CD4-positive, alpha-beta T cell treated with Interleukin-1 beta for 1 hour (primary cell): ENCODE measurements at regions not wholly inside any gene's neighbourhood (a gene's known extent, or its start where the extent isn't known, plus 50 kb on each side); places are given as distances from the start of the nearest gene placed in this dataset.
"Not testable (repeated sequence)": the region's sequence is repeated elsewhere in the genome, so short reads cannot be mapped to it uniquely, and the experiment has no call there.

ENCODE experiments used
- DNase-seq, 2 donors: peaks; one replicate each; pipeline ENCODE4 v3.0.0-alpha.2; 2020 to 2022

GRCh38 chr14:55848964-55849363 is 269.0 kb downstream of the KTN1 start:
- no peak for DNase-seq

GRCh38 chr14:55849833-55850232 is 268.4 kb upstream of the PELI2 start:
- DNase-seq, result no peak

DNA sequence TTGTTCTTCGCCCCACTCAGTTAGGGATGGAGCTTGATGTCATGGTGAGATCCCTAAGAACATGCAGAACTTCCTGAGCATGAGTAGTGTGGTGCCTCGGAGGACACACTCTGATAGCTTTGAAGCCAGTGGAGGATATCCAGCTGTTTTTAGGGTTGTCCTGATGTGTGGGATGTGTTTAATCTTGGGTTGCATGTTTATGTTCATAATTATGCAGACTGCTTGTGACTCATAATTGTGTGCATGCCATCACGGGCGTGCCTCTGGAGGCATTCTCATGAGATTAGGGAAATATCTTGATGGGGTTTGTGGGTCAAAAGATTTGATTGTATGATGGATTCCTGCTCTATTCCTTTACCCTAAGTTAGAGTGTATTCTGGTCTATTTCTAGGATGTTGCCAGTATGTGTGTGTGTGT is 267.4 kb upstream of the PELI2 start:
- no peak for DNase-seq

GRCh38 chr14:55851301-55851700 is 266.9 kb upstream of the PELI2 start:
- DNase-seq, result no peak

- DNase-seq, result no peak
These were observed 266.2 kb upstream of the PELI2 start for GRCh38 chr14:55851961-55852360.

- no peak for DNase-seq
These were observed 262.5 kb upstream of the PELI2 start for GRCh38 chr14:55855751-55856150.

GRCh38 chr14:55858604-55859003 is 259.6 kb upstream of the PELI2 start:
- DNase-seq, result no peak

DNA sequence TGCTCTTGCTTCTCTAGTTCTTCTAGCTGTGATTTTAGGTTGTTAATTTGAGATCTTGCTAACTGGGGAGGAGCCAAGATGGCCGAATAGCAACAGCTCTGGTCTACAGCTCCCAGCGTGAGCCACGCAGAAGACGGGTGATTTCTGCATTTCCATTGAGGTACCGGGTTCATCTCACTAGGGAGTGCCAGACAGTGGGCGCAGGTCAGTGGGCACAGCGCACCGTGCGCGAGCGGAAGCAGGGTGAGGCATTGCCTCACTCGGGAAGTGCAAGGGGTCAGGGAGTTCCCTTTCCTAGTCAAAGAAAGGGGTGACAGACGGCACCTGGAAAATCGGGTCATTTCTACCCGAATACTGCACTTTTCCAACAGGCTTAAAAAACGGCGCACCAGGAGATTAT is 256.6 kb upstream of the PELI2 start:
- DNase-seq, result not testable (repeated sequence)

DNA sequence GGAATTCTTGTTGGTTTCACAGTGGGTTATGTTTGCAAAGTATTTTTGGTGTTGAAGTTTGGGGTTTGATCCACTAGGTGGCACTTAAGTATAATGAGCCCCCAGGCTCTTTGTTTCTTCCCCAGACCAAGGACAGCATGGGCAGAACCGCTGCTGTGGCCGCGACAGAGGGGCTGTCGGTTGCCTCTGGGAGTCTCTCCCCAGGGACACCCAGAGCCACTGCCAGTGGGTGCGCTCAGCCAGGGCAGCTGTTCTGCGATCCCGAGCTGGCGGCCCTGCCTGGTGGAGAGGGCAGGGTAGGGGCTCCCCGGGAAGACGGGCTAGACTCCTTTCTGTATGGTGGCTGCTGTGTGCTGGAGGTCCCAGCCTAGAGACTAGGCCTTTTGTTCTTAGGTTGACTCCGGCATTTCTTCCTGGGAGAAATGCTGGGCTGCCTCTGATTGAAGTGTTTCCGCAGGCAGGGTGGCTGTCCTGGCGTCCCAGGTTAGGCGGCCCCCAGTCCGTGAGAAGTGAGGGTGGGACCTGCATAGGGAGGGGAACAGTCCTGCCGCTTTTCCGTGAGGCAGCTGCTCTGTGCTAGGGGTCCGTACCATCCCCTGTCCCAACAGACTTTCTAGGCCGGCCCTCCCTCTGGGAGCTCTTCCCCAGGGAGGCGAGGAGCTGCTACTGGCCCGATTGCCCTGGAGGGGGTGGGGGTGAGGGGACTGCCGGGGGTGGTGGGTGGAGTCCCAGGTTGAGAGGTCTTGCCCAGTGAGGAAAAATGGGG is 253.1 kb upstream of the PELI2 start:
- DNase-seq, result no peak

GRCh38 chr14:55867311-55867710 is 250.9 kb upstream of the PELI2 start:
- DNase-seq, result no peak

DNA sequence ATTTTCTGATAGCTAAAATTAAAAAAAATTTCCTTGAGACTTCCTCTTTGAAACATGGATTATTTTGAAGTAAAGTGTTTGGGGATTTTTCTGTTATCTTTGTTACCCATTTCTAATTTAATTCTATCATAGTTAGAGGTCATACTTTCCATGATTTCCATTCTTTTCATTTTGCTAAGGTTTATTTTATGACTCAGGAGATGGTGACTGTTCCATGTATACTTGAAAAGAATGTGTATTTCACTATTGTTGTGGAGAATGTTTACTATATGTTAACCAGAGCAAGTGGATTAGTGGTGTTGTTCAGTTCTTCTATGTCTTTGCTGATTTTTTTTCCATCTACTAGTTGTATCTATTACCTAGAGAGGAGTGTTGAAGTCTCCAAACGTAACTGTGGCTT is 250.5 kb upstream of the PELI2 start:
- DNase-seq, result no peak

GRCh38 chr14:55869397-55870049 is 248.7 kb upstream of the PELI2 start:
- DNase-seq, result no peak

GRCh38 chr14:55873169-55873568 is 245.0 kb upstream of the PELI2 start:
- DNase-seq, result no peak

DNA sequence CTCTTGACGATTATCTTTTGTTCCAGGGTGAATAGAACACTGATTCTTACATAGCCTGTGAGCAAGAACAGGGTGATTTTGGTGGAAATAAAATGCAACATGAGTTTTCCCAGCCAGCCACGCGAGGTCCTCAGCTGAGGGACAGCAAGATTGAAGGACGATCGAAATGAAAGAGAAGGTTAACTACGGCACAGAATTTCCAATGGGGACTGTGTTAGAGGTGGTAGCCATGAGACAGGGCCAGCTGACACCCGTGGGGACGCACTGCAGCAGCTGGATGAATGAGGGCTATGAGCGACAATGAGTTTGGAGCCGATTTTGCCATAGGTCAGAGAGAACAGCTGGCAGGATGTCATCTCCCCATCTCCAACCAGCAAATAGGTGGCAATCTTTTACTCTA is 243.4 kb upstream of the PELI2 start:
- no peak for DNase-seq

GRCh38 chr14:55877942-55878341 is 240.3 kb upstream of the PELI2 start:
- no peak for DNase-seq

DNA sequence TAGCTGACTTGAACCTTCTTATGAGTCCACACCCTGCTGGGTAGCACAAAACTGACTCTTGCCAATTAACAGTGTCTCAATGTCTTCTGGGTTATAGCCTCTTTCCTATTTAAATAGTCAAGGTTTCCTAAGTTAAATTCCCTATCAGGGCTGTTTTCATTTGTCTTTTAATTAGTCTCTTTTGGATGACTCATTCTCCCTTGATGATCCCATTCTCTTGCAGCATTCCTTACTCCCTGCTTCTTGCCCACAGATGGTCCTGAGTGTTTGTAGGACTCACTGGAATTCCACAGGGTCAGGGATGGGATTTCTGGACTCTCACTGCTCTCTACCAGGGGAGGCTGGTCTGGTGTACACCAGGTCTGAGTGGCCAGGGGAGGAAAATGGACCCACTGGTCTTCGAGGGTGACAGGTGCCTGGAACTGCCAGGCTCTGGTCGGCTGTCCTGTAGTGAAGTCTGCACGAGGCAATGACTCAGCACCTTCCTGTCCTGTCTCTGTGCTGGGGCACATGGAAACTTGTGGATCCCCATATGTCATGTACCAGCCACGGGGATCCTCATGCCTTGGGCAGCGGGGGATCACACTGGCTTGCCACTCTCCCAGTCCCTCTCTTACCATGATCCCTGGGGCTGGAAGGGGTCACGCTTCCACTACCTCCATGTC is 236.5 kb upstream of the PELI2 start:
- DNase-seq, result no peak

- no peak for DNase-seq
These were observed 233.4 kb upstream of the PELI2 start for GRCh38 chr14:55884819-55885218.

DNA sequence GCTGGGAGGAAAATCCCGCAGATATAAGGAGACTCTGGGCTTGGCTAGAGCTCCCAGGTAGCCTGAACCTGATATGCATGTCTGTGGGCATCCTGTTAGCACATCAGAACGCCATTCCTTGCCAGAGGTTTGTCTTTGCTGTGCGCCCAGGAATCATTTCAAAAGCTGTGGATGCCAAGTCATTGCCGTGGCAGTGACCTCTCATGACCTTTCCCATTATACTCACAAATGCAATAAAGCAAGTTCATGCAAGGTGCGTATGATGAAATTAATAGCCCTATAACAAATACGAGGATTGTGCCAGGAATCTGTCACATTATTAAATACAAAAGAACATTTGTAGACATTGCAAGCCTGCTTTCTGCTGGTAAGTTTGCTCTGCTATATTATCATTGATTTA is 229.1 kb upstream of the PELI2 start:
- DNase-seq, result no peak

- no peak for DNase-seq
These were observed 226.5 kb upstream of the PELI2 start for GRCh38 chr14:55891692-55892091.

GRCh38 chr14:55892906-55893305 is 225.3 kb upstream of the PELI2 start:
- DNase-seq, result no peak

GRCh38 chr14:55893705-55894104 is 224.5 kb upstream of the PELI2 start:
- DNase-seq, result no peak

DNA sequence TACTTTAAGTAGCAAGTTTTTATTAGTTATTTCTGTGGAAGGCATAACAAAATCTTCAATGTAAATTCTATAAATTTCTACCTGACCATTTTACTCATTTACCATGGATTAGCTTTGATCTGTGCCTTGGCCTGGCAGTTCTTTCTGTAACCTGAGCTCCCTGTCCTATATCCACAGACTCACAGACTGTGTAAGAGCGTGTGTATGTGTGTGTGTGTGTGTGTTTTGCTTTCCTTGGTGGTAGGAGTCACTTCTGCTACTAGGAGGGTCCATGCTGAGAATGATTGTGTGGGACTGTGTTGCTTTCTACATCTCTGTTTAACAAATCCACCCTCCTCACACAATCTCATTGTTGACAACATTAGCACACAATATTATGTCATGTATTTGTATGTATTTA is 221.2 kb upstream of the PELI2 start:
- no peak for DNase-seq

GRCh38 chr14:55898938-55899337 is 219.3 kb upstream of the PELI2 start:
- no peak for DNase-seq

- DNase-seq, result no peak
These were observed 218.7 kb upstream of the PELI2 start for GRCh38 chr14:55899531-55899930.
